Neural crest cell (in vitro differentiated cells): ENCODE measurements at regions not wholly inside any gene's neighbourhood (a gene's known extent, or its start where the extent isn't known, plus 50 kb on each side); places are given as distances from the start of the nearest gene placed in this dataset.

Experiments used
- DNase-seq: peaks from one replicate; pipeline ENCODE4 v3.0.0; 2021; ENCODE audit warnings: low read depth, mixed read lengths, low spot score
- H3K27ac Mint-ChIP-seq: one replicate; pipeline ENCODE4 v1.8.0; 2021; ENCODE audit warnings: mild to moderate bottlenecking, mixed read lengths; ENCODE audit not compliant: unreplicated experiment
- H3K27me3 Mint-ChIP-seq: 2 replicates; pipeline ENCODE4 v1.8.0; 2021; ENCODE audit warnings: low read depth, mild to moderate bottlenecking, mixed read lengths
- H3K36me3 Mint-ChIP-seq: 2 replicates; pipeline ENCODE4 v1.8.0; 2021; ENCODE audit warnings: low read depth, mild to moderate bottlenecking, mixed read lengths
- H3K4me1 Mint-ChIP-seq: 2 replicates; pipeline ENCODE4 v1.8.0; 2021; ENCODE audit warnings: mixed read lengths
- H3K4me3 Mint-ChIP-seq: one replicate; pipeline ENCODE4 v1.8.0; 2021; ENCODE audit warnings: mild to moderate bottlenecking, mixed read lengths
- H3K9me3 Mint-ChIP-seq: 2 replicates; pipeline ENCODE4 v1.8.0; 2021; ENCODE audit warnings: mixed read lengths
- TF ChIP-seq, protein P1 (sequence below): fragments of 200-600 bp; sonication (generic); conservative IDR thresholded peaks from 2 replicates; pipeline ENCODE4 v1.5.0; 2021; ENCODE audit warnings: antibody characterized with exemption, mild to moderate bottlenecking

DNA sequence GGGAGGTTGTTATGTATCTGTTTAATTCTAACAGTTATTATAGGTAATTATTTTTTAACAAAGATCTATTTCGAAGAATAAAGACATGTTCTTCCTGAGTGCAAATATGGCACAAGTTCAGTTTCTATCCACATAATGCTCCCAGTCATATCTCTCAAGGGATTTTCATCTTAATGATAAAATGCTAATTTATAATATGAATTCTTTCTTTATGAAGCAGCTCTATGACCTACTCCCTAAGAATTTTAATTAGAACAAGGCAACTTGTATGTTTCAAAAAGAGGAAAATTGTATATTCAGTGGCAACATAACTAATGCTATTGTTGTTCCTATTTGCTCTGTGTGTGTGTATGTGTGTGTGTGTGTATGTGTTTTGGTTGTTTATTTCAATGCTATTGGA is 1222.1 kb upstream of the NCAM2 start:
- Mint-ChIP-seq H3K4me1 (no peaks in the 10 kb centered on the region), H3K9me3 (no peaks in the 10 kb centered on the region), H3K27ac (no peak overlapping the region), H3K27me3 (no peaks in the 10 kb centered on the region), H3K36me3 (no peaks in the 10 kb centered on the region), H3K4me3 (no peak overlapping the region)
- no peak for DNase-seq
- TF ChIP-seq, protein P1, sequence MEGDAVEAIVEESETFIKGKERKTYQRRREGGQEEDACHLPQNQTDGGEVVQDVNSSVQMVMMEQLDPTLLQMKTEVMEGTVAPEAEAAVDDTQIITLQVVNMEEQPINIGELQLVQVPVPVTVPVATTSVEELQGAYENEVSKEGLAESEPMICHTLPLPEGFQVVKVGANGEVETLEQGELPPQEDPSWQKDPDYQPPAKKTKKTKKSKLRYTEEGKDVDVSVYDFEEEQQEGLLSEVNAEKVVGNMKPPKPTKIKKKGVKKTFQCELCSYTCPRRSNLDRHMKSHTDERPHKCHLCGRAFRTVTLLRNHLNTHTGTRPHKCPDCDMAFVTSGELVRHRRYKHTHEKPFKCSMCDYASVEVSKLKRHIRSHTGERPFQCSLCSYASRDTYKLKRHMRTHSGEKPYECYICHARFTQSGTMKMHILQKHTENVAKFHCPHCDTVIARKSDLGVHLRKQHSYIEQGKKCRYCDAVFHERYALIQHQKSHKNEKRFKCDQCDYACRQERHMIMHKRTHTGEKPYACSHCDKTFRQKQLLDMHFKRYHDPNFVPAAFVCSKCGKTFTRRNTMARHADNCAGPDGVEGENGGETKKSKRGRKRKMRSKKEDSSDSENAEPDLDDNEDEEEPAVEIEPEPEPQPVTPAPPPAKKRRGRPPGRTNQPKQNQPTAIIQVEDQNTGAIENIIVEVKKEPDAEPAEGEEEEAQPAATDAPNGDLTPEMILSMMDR = no peak

GRCh38 chr21:19781881-19782652 is 1216.1 kb upstream of the NCAM2 start:
- no peaks in the 10 kb centered on the region for H3K4me1 Mint-ChIP-seq
- TF ChIP-seq, protein P1 = no peak
- H3K27me3 Mint-ChIP-seq = no peaks in the 10 kb centered on the region
- no peaks in the 10 kb centered on the region for H3K36me3 Mint-ChIP-seq
- H3K9me3 Mint-ChIP-seq = peaks cover 6% of the 10 kb centered on the region
- no peak overlapping the region for H3K4me3 Mint-ChIP-seq
- no peak overlapping the region for H3K27ac Mint-ChIP-seq
- no peak for DNase-seq

GRCh38 chr21:19785941-19786340 is 1212.3 kb upstream of the NCAM2 start:
- Mint-ChIP-seq H3K27me3 (no peaks in the 10 kb centered on the region), H3K4me1 (no peaks in the 10 kb centered on the region), H3K27ac (no peak overlapping the region), H3K4me3 (no peak overlapping the region), H3K36me3 (no peaks in the 10 kb centered on the region), H3K9me3 (peaks cover 6% of the 10 kb centered on the region)
- TF ChIP-seq, protein P1 = no peak
- DNase-seq = no peak

DNA sequence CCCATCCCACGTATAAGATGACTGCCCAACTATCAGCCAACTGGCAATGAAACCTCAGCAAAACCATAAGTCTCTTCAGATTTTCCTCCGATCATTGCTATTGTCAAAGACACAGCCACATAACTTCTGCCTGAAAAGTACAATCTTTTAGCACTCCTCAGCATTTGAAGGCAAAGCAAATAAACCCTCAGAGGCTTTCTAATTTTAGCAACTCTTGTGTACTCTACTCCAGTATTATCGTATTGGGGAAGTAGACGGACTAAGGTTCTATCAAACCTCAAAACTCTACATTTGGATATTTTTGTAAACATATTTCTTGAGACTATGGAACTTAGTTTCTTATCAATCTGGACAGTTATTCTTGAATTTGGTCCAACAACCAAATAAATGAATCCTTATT is 1206.2 kb upstream of the NCAM2 start:
- no peak for DNase-seq
- Mint-ChIP-seq H3K4me1 (no peaks in the 10 kb centered on the region), H3K36me3 (no peaks in the 10 kb centered on the region), H3K4me3 (no peak overlapping the region), H3K27me3 (no peaks in the 10 kb centered on the region), H3K9me3 (peaks cover 4% of the 10 kb centered on the region), H3K27ac (no peak overlapping the region)
- TF ChIP-seq, protein P1 = no peak

- H3K9me3 Mint-ChIP-seq = no peaks in the 10 kb centered on the region
- H3K4me3 Mint-ChIP-seq = no peak overlapping the region
- H3K36me3 Mint-ChIP-seq = no peaks in the 10 kb centered on the region
- TF ChIP-seq, protein P1 = no peak
- no peaks in the 10 kb centered on the region for H3K27me3 Mint-ChIP-seq
- no peaks in the 10 kb centered on the region for H3K4me1 Mint-ChIP-seq
- no peak for DNase-seq
- no peak overlapping the region for H3K27ac Mint-ChIP-seq
Observed at GRCh38 chr21:19807201-19807600, 1191.0 kb upstream of the NCAM2 start.
